ENCODE measurements at regions not wholly inside any gene's neighbourhood (a gene's known extent, or its start where the extent isn't known, plus 50 kb on each side); places are given as distances from the start of the nearest gene placed in this dataset.
"Not testable (repeated sequence)": the region's sequence is repeated elsewhere in the genome, so short reads cannot be mapped to it uniquely, and the experiment has no call there.

- DNase-seq = no peak
Measured at GRCh38 chr4:163988865-163989264, 494.4 kb downstream of the TMA16 start.

DNA sequence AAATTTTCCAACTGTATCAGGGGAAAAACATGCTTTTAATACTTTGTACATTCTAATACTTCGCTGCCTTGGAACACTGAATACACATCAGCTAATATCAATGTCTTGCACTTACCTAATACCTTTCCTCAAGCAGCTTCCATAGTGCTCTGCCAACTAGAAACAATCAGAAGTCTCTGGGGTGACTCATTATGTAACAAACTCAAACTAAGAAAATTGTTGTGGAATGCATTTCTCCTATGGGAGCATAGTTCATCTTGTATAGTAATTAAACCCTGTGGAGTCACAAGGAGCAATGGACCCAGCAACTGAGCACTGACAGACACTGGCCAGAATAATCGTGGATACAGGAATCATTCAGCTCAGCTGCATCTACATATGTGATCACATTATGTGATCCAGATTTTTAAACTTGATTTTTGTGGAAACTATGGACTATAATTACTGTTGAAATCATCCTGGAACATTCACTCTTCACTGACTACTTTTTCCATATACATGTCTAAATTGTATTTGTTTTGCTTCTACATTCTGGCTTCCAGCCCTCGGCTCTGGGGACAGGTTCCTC is 496.9 kb downstream of the TMA16 start:
- DNase-seq = no peak

DNA sequence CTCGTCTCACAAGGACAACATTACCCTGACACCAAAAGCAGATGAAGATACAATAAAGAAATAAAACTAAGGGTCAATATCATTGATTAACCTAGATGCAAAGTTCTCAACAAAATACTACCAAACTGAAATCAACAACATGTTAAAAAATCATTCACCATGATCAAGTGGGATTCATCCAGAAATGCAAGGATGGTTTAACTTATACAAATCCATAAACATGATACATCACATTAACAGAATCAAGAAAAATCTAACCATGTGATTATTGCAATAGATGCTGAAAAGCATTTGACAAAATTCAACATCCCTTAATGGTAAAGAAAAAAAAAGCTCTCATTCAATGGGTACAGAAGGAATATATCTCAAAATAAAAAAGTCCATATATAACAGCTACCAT is 514.9 kb downstream of the TMA16 start:
- no peak for DNase-seq

GRCh38 chr4:164011791-164012190 is 517.3 kb downstream of the TMA16 start:
- DNase-seq = no peak

- DNase-seq = no peak
Measured at GRCh38 chr4:164012396-164013027, 518.0 kb downstream of the TMA16 start.

- no peak for DNase-seq
Measured at GRCh38 chr4:164021947-164022346, 527.5 kb downstream of the TMA16 start.

- no peak for DNase-seq
Measured at GRCh38 chr4:164023214-164023613, 528.7 kb downstream of the TMA16 start.

- DNase-seq = no peak
Measured at GRCh38 chr4:164027805-164028204, 533.3 kb downstream of the TMA16 start.

- no peak for DNase-seq
Measured at GRCh38 chr4:164039482-164039881, 545.0 kb downstream of the TMA16 start.

DNA sequence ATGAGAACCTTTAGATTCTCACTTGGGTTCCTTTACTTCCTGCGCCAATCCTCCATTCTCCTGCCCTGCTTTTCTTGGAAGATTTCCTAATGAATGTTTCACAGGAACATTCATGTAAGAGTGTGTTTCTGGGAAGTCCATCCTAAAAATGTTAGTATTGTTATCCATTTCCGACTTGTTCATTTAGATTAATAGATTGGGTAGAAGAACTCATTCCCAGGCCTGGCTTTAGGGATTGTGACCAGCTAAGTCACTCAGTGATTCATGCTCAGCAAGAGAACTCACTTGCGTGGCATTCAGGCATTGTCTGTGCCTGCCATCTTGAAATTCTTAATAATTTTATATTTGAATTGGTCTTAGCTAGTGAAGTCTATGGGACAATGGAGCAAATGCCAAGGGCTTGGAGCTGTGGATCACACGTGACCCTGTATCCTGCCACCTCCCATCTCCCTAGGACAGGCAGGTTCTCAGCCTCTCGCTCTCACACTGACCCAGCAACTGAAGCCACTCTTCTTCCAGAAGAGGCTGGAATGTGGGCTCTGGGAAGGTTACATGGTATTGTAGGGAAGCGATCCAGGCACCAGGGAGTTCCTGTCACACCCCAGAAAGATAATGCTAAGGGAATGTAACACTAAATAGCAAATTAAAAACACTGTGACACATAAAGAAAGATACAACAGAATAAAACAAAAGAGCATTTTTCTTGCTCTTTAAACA is 562.1 kb downstream of the TMA16 start:
- no peak for DNase-seq

GRCh38 chr4:164058776-164059445 is 564.4 kb downstream of the TMA16 start:
- DNase-seq = no peak

GRCh38 chr4:164060456-164060855 is 566.0 kb downstream of the TMA16 start:
- no peak for DNase-seq

DNA sequence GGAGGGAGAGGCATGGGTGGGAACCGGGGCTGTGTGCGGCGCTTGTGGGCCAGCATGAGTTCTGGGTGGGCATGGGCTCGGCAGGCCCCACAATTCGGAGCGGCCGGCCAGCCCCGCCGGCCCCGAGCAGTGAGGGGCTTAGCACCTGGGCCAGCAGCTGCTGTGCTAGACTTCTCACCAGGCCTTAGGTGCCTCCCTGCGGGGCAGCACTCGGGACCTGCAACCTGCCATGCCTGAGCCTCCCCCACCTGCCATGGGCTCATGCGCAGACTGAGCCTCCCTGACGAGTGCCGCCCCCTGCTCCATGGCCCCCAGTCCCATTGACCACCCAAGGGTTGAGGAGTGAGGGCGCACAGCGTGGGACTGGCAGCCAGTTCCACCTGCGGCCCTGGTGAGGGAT is 573.9 kb downstream of the TMA16 start:
- peak; percentile 5 for DNase-seq

GRCh38 chr4:164070625-164071024 is 576.1 kb downstream of the TMA16 start:
- no peak for DNase-seq

DNA sequence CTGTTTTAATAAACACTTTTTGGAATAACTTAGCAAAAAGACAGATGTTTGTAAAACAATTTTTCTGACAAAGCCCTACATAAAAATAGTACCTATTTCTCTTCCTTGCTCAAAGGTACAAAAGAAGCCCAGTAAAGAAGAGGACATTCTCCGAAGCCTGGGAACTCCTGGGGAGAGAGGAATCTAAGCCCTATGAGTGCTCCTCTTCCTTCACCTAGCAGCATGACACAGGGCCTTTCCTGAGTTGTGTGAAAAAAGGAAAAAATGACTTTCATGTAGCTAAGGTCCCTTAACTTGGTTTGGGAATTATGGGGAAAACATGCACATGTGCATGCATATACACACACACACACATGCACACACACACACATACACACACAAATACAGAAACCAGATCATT is 586.9 kb downstream of the TMA16 start:
- DNase-seq = no peak

DNA sequence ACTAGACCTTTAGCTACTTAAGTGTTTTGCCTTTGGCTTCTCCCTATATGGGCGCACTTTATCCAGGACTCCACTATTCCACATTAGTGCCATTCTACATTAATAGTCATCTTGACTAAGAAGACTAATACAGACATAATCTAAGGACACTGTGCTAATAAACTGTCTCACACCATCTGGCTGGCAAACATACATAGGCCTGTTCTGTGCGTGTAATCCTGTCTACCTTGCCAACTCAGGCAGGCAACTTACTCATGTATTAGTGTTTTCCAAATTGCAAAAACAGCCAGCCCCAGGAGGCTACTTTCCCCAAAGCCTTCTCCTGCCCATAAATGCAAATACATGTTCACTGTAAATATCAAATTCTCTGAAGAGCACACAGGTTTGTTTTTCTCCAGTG is 587.3 kb downstream of the TMA16 start:
- no peak for DNase-seq

DNA sequence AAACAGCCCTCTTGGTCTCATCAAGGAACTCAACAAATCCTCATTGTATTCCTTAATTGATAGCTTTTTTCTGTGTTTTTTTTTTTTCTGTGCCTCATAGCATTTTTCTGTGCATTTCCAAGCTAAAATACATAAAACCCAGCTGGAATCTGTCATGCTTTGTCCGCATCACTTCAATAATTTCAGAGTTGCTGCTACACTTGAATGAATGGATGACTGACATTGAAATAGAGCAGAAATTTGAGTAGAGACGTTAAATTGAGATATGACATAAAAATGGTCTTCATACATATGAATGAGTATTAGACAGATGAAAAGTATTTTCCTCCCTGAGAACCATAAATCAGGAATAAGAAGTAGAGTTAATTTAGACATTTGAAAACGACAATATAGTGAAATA is 593.2 kb downstream of the TMA16 start:
- no peak for DNase-seq

GRCh38 chr4:164095313-164096110 is 601.0 kb downstream of the TMA16 start:
- DNase-seq = no peak

DNA sequence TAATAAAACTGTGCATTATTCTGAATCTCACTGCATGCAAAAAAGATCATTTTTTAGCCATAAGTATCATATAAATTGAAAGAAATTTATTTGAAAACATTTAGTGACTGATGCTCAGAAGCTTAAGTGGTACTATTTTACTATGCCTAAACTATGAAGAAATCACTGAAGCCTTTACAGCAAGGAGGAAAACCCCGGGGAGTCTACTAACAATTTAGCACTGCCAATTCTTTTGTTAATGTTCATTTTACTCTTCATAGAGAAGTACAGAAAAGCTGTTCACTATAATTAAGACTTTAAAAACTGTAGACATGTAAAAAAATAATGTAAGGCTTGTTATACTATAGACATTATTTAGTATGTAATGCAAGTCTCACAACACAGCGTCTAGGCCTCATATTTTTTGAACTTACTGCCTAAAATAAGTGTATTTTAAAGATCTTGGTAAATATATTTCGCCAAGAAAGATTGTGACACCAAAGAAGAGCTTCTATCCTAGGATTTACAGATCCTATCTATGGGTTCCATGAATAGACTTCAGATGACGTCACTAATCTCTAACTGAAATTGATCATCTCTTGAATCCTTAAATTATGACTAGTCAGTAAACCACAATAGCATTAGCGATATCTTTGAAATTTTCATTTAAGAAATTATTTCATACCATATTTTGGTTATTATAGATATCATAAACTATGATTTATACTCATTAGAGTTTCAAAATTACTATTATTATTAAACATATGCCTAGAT is 602.5 kb downstream of the TMA16 start:
- no peak for DNase-seq

DNA sequence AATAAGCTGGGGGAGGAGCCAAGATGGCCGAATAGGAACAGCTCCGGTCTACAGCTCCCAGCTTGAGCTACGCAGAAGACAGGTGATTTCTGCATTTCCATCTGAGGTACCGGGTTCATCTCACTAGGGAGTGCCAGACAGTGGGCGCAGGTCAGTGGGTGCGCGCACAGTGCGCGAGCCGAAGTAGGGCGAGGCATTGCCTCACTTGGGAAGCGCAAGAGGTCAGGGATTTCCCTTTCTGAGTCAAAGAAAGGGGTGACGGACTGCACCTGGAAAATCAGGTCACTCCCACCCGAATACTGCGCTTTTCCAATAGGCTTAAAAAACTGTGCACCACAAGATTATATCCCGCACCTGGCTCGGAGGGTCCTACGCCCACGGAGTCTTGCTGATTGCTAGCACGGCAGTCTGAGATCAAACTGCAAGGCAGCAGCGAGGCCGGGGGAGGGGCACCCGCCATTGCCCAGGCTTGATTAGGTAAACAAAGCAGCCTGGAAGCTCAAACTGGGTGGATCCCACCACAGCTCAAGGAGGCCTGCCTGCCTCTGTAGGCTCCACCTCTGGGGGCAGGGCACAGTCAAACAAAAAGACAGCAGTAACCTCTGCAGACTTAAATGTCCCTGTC is 606.4 kb downstream of the TMA16 start:
- DNase-seq = not testable (repeated sequence)

DNA sequence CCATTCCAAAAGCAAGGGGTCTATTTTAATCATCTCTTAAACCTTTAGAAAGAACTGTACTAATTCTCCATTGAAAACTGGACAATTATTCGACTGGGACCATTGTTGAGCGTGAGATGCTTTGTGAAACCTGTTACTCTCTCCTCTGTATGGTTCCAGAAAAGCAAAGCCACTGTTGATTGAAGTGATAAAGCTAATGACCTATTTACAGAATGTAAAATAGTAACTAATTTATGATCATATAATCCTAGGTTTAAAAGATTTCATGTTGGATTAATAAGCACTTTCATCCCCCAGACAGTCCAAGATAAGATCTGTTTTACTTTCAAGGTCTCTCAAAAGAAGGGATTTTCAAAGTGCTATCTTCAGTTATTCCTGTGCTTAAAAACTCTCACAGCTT is 614.5 kb downstream of the TMA16 start:
- no peak for DNase-seq

GRCh38 chr4:164109503-164109902 is 615.0 kb downstream of the TMA16 start:
- no peak for DNase-seq

Measured in activated gamma-delta T cell (primary cell).